IMR-90 (cell line): ENCODE measurements at regions not wholly inside any gene's neighbourhood (a gene's known extent, or its start where the extent isn't known, plus 50 kb on each side); places are given as distances from the start of the nearest gene placed in this dataset.

ENCODE experiments used
- ATAC-seq: fragments of 200-7000 bp; cut with Tn5 transposase; 2 replicates; pipeline ENCODE4 v1.9.1; 2020; ENCODE audit warnings: low read depth, mild to moderate bottlenecking, moderate library complexity
- BruUV-seq: library from RNA; stranded (reverse); fragments of 400-500 nt; replicated peaks from 2 replicates; lab custom pipeline; 2021; lab: Mats Ljungman, UMichigan
- CTCF ChIA-PET: fragments of 300-600 bp; formaldehyde crosslinking; extraction: SDS; loops from one replicate; lab custom pipeline; 2021; ENCODE audit warnings: antibody characterized with exemption; lab: Yijun Ruan, JAX
- POLR2A ChIA-PET: fragments of 300-600 bp; sonication (Branson Sonifier 250); formaldehyde crosslinking; loops from one replicate; lab custom pipeline; 2022; ENCODE audit warnings: antibody characterized with exemption; ENCODE audit not compliant: unreplicated experiment; lab: Charles Lee
- DNase-seq: peaks from one replicate; pipeline ENCODE4 v3.0.0; 2013
- H2AFZ ChIP-seq: replicated peaks from 2 replicates; pipeline ENCODE3; 2013; ENCODE audit warnings: low read length, mild to moderate bottlenecking; ENCODE audit not compliant: poor library complexity
- H2AK5ac ChIP-seq: 2 replicates; pipeline ENCODE4 v1.6.1; 2013; ENCODE audit warnings: low read depth, low read length, inconsistent platforms
- H2AK9ac ChIP-seq: replicated peaks from 2 replicates; pipeline ENCODE3; 2013; ENCODE audit warnings: mild to moderate bottlenecking, low read depth, low read length, moderate library complexity; ENCODE audit not compliant: poor library complexity
- H2BK120ac ChIP-seq: 2 replicates; pipeline ENCODE4 v1.6.1; 2013; ENCODE audit warnings: low read depth, low read length, inconsistent platforms
- H2BK15ac ChIP-seq: 3 replicates; pipeline ENCODE4 v1.6.1; 2013; ENCODE audit warnings: low read depth, low read length, inconsistent platforms
- H2BK20ac ChIP-seq: 2 replicates; pipeline ENCODE4 v1.6.1; 2013; ENCODE audit warnings: low read depth, mild to moderate bottlenecking, inconsistent platforms, low read length, moderate library complexity
- H2BK5ac ChIP-seq: 2 replicates; pipeline ENCODE4 v1.6.1; 2013; ENCODE audit warnings: mild to moderate bottlenecking, low read depth, low read length, inconsistent platforms; ENCODE audit not compliant: poor library complexity, severe bottlenecking
- H3K14ac ChIP-seq: replicated peaks from 2 replicates; pipeline ENCODE4 v1.6.1; 2013; ENCODE audit warnings: low read depth, low read length, inconsistent platforms
- H3K18ac ChIP-seq: 2 replicates; pipeline ENCODE4 v1.6.1; 2013; ENCODE audit warnings: low read depth, low read length, control low read depth
- H3K23ac ChIP-seq: 2 replicates; pipeline ENCODE4 v1.6.1; 2013; ENCODE audit warnings: low read depth, low read length, inconsistent platforms
- H3K27ac ChIP-seq: 2 replicates; pipeline ENCODE4 v1.5.1; 2013; ENCODE audit warnings: mild to moderate bottlenecking, control low read depth, low read length; ENCODE audit not compliant: insufficient read depth
- H3K27me3 ChIP-seq: 2 replicates; pipeline ENCODE4 v1.6.1; 2013; ENCODE audit warnings: low read length; ENCODE audit not compliant: control insufficient read depth, insufficient read depth
- H3K36me3 ChIP-seq: 2 replicates; pipeline ENCODE4 v1.6.1; 2013; ENCODE audit warnings: low read length, mixed read lengths; ENCODE audit not compliant: control insufficient read depth, insufficient read depth
- H3K4ac ChIP-seq: 2 replicates; pipeline ENCODE4 v1.6.1; 2013; ENCODE audit warnings: low read depth, low read length, inconsistent platforms
- H3K4me1 ChIP-seq: 2 replicates; pipeline ENCODE4 v1.6.1; 2013; ENCODE audit warnings: low read length, mixed read lengths; ENCODE audit not compliant: control insufficient read depth, insufficient read depth
- H3K4me2 ChIP-seq: 2 replicates; pipeline ENCODE4 v1.6.1; 2013; ENCODE audit warnings: low read depth, mild to moderate bottlenecking, control low read depth, low read length, moderate library complexity
- H3K4me3 ChIP-seq: 2 replicates; pipeline ENCODE4 v1.5.1; 2013; ENCODE audit warnings: low read depth, mild to moderate bottlenecking, control low read depth, low read length, moderate library complexity; ENCODE audit not compliant: insufficient read depth
- H3K56ac ChIP-seq: 2 replicates; pipeline ENCODE4 v1.6.1; 2013; ENCODE audit warnings: low read length, inconsistent platforms; ENCODE audit not compliant: insufficient read depth; ENCODE audit errors: extremely low read depth
- H3K79me1 ChIP-seq, 2 experiments: 2 replicates each; pipeline ENCODE4 v1.6.1; 2013; ENCODE audit warnings: low read length in 2 of 2, inconsistent platforms in 1 of 2, low read depth in 1 of 2
- H3K9ac ChIP-seq: 2 replicates; pipeline ENCODE4 v1.6.1; 2013; ENCODE audit warnings: low read depth, low read length, control low read depth
- H3K9me1 ChIP-seq: 2 replicates; pipeline ENCODE4 v1.6.1; 2013; ENCODE audit warnings: low read length, inconsistent platforms; ENCODE audit not compliant: insufficient read depth
- H3K9me3 ChIP-seq: 2 replicates; pipeline ENCODE4 v1.6.1; 2013; ENCODE audit warnings: low read length; ENCODE audit not compliant: control insufficient read depth, insufficient read depth
- H4K20me1 ChIP-seq: 2 replicates; pipeline ENCODE4 v1.6.1; 2013; ENCODE audit warnings: low read length, inconsistent platforms; ENCODE audit not compliant: insufficient read depth
- H4K5ac ChIP-seq: 2 replicates; pipeline ENCODE4 v1.6.1; 2013; ENCODE audit warnings: mild to moderate bottlenecking, low read depth, low read length, control low read depth
- H4K8ac ChIP-seq, 2 experiments: 2 replicates each; pipeline ENCODE4 v1.6.1; 2013; ENCODE audit warnings: low read depth in 2 of 2, low read length in 2 of 2, control low read depth in 1 of 2, inconsistent platforms in 1 of 2
- H4K91ac ChIP-seq: 2 replicates; pipeline ENCODE4 v1.6.1; 2013; ENCODE audit warnings: low read depth, low read length, inconsistent platforms; ENCODE audit not compliant: insufficient read depth
- BHLHE40 ChIP-seq: fragments of 150-350 bp; IDR thresholded peaks from 2 replicates; pipeline ENCODE4 v1.6.1; 2016; ENCODE audit warnings: mild to moderate bottlenecking, low read depth, low read length
- CEBPB ChIP-seq: IDR thresholded peaks from 2 replicates; pipeline ENCODE4 v1.6.1; 2012; ENCODE audit warnings: low read depth, low read length, improper control_type of control experiment
- MAZ ChIP-seq: IDR thresholded peaks from 2 replicates; pipeline ENCODE4 v1.6.1; 2012; ENCODE audit warnings: low read depth, mild to moderate bottlenecking, low read length, improper control_type of control experiment, moderate library complexity, borderline replicate concordance
- POLR2A ChIP-seq: IDR thresholded peaks from 2 replicates; pipeline ENCODE4 v1.6.1; 2012; ENCODE audit warnings: mild to moderate bottlenecking, low read depth, low read length
- RAD21 ChIP-seq: IDR thresholded peaks from 2 replicates; pipeline ENCODE4 v1.6.1; 2012; ENCODE audit warnings: low read length, improper control_type of control experiment
- RCOR1 ChIP-seq: IDR thresholded peaks from 2 replicates; pipeline ENCODE4 v1.6.1; 2012; ENCODE audit warnings: mild to moderate bottlenecking, low read length, improper control_type of control experiment; ENCODE audit not compliant: insufficient replicate concordance
- RFX5 ChIP-seq: IDR thresholded peaks from 2 replicates; pipeline ENCODE4 v1.8.0; 2012; ENCODE audit warnings: low read depth, mild to moderate bottlenecking, low read length, moderate library complexity
- WGBS, 2 experiments: methylation state at CpG; one replicate each; pipeline versions ENCODE4 v1.1.5 to v1.1.7; 2013; ENCODE audit warnings: missing lambda C conversion rate in 2 of 2; ENCODE audit not compliant: insufficient read length in 1 of 2; ENCODE audit errors: extremely low coverage in 2 of 2; 5-methylcytosine and 5-hydroxymethylcytosine counted together
- dilution Hi-C: fragments of 300-500 bp; cut with HindIII; formaldehyde crosslinking; loops from one replicate; pipeline ENCODE4 v1.14.3; 2018; ENCODE audit warnings: low sequenced_read_pairs; ENCODE audit not compliant: unreplicated experiment
- in situ Hi-C: fragments of 300-500 bp; cut with MboI; formaldehyde crosslinking; loops from 3 replicates; pipeline ENCODE4 v1.14.3; 2019; ENCODE audit warnings: low sequenced_read_pairs, inconsistent platforms, mixed read lengths
- intact Hi-C: fragments of 100-400 bp; cut with micrococcal nuclease; formaldehyde crosslinking; loops from 2 replicates; pipeline ENCODE4 v1.10.0; 2022
- TF ChIP-seq, protein P1 (sequence below): fragments of 150-350 bp; IDR thresholded peaks from 2 replicates; pipeline ENCODE4 v1.6.1; 2016; ENCODE audit warnings: low read depth, mild to moderate bottlenecking, low read length, moderate library complexity, borderline replicate concordance
- TF ChIP-seq, protein P2 (sequence below): fragments of 150-350 bp; IDR thresholded peaks from 2 replicates; pipeline ENCODE4 v1.6.1; 2017; ENCODE audit warnings: mild to moderate bottlenecking, antibody characterized with exemption, low read length, low read depth

- BruUV-seq, result no TSS peak
- no peak overlapping the region for H3K4me3 ChIP-seq
- H2AFZ ChIP-seq, result no peak overlapping the region
- no peaks in the 10 kb centered on the region for H3K27me3 ChIP-seq
- no peak overlapping the region for H3K14ac ChIP-seq
- no peak overlapping the region for H2BK15ac ChIP-seq
- WGBS, 2 experiments, result no CpG with 5 or more reads among the region's 1 CpG
- no peak overlapping the region for H2BK5ac ChIP-seq
- H3K23ac ChIP-seq, result no peak overlapping the region
- no peak overlapping the region for H4K8ac ChIP-seq
- no peaks in the 10 kb centered on the region for H3K36me3 ChIP-seq
- no peaks in the 10 kb centered on the region for H3K9me3 ChIP-seq
- H4K5ac ChIP-seq, result no peak overlapping the region
- H2BK120ac ChIP-seq, result no peak overlapping the region
- DNase-seq (no peak), ATAC-seq (no peak)
- H3K4ac ChIP-seq, result no peak overlapping the region
- no peak overlapping the region for H3K56ac ChIP-seq
- no peak overlapping the region for H3K18ac ChIP-seq
- dilution Hi-C loops (no loop called here), intact Hi-C loops (no loop called here), in situ Hi-C loops (no loop called here)
- H3K27ac ChIP-seq, result no peak overlapping the region
- no peak overlapping the region for H2BK20ac ChIP-seq
- no peaks in the 10 kb centered on the region for H4K20me1 ChIP-seq
- no peak overlapping the region for H3K9ac ChIP-seq
- no peaks in the 10 kb centered on the region for H3K79me1 ChIP-seq
- no peak overlapping the region for H2AK5ac ChIP-seq
- H2AK9ac ChIP-seq, result no peak overlapping the region
- TF ChIP-seq CEBPB, result no peak
- no peak for TF ChIP-seq RFX5
- no peak for TF ChIP-seq RAD21
- TF ChIP-seq, protein P1, sequence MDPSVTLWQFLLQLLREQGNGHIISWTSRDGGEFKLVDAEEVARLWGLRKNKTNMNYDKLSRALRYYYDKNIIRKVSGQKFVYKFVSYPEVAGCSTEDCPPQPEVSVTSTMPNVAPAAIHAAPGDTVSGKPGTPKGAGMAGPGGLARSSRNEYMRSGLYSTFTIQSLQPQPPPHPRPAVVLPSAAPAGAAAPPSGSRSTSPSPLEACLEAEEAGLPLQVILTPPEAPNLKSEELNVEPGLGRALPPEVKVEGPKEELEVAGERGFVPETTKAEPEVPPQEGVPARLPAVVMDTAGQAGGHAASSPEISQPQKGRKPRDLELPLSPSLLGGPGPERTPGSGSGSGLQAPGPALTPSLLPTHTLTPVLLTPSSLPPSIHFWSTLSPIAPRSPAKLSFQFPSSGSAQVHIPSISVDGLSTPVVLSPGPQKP, result no peak
- no peak for TF ChIP-seq RCOR1
- TF ChIP-seq POLR2A, result no peak
- no peak for TF ChIP-seq MAZ
- TF ChIP-seq BHLHE40, result no peak
- TF ChIP-seq, protein P2, sequence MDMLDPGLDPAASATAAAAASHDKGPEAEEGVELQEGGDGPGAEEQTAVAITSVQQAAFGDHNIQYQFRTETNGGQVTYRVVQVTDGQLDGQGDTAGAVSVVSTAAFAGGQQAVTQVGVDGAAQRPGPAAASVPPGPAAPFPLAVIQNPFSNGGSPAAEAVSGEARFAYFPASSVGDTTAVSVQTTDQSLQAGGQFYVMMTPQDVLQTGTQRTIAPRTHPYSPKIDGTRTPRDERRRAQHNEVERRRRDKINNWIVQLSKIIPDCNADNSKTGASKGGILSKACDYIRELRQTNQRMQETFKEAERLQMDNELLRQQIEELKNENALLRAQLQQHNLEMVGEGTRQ, result no peak
- CTCF ChIA-PET, result no interaction called here
- POLR2A ChIA-PET, result no interaction called here
- H4K91ac ChIP-seq, result no peak overlapping the region
- no peak overlapping the region for H3K4me2 ChIP-seq
- H3K9me1 ChIP-seq, result no peaks in the 10 kb centered on the region
- no peaks in the 10 kb centered on the region for H3K4me1 ChIP-seq
Observed at GRCh38 chr4:81758574-81759264, 287.0 kb upstream of the RASGEF1B start.
